K562 (cell line): ENCODE measurements at regions not wholly inside any gene's neighbourhood (a gene's known extent, or its start where the extent isn't known, plus 50 kb on each side); places are given as distances from the start of the nearest gene placed in this dataset.

ENCODE experiments used
- ATAC-seq: fragments of 200-7000 bp; cut with Tn5 transposase; 3 replicates; pipeline ENCODE4 v1.9.1; 2020; ENCODE audit warnings: moderate library complexity
- BruUV-seq: library from RNA; stranded (reverse); fragments of 400-500 nt; replicated peaks from 2 replicates; lab custom pipeline; 2021; lab: Mats Ljungman, UMichigan
- CTCF ChIA-PET: fragments of 300-600 bp; formaldehyde crosslinking; extraction: SDS; loops from one replicate; lab custom pipeline; 2021; ENCODE audit warnings: low intra/inter-chr PET ratio; lab: Yijun Ruan, JAX
- POLR2A ChIA-PET: fragments of 300-600, 350-650 bp; sonication (Branson Sonifier 250); formaldehyde crosslinking; extraction: SDS; loops from one replicate; lab custom pipeline; 2021; ENCODE audit warnings: antibody characterized with exemption, inconsistent platforms; lab: Yijun Ruan, JAX
- DNase-seq, 4 experiments: peaks; one replicate each; pipeline versions ENCODE4 v3.0.0 to v3.0.0-alpha.2; 2011 to 2018; ENCODE audit warnings: low spot score in 3 of 4, mixed read lengths in 3 of 4; ENCODE audit errors: extremely low read depth in 1 of 4
- FAIRE-seq: peaks from 2 replicates; lab custom pipeline; 2011; peaks lifted over from hg19 to GRCh38; lab: Jason Lieb, UNC
- H2AFZ ChIP-seq: 2 replicates; pipeline ENCODE4 v1.6.0; 2011; ENCODE audit warnings: low read depth, low read length, control low read depth, inconsistent platforms
- H3K27ac ChIP-seq: fragments of 200-600 bp; 3 replicates; pipeline ENCODE4 v1.8.0; 2011; ENCODE audit warnings: low read depth, mild to moderate bottlenecking, control low read depth, inconsistent platforms, low read length, moderate library complexity, mixed read lengths; ENCODE audit errors: extremely low read depth
- H3K27me3 ChIP-seq, 2 experiments: fragments of 300-600 bp in 1 of 2; 2 replicates in 1 of 2; 3 replicates in 1 of 2; pipeline versions ENCODE4 v1.6.0 to v1.8.0; 2011; ENCODE audit warnings: inconsistent platforms in 2 of 2, low read length in 2 of 2, mild to moderate bottlenecking in 1 of 2, mixed read lengths in 1 of 2, moderate library complexity in 1 of 2; ENCODE audit not compliant: control insufficient read depth in 2 of 2, insufficient read depth in 2 of 2
- H3K36me3 ChIP-seq: fragments of 300-600 bp; 3 replicates; pipeline ENCODE4 v1.8.0; 2011; ENCODE audit warnings: mild to moderate bottlenecking, low read length, inconsistent platforms; ENCODE audit not compliant: control insufficient read depth, insufficient read depth
- H3K4me1 ChIP-seq, 2 experiments: fragments of 200-600 bp in 1 of 2; replicated peaks in 1 of 2; 2 replicates in 1 of 2; 3 replicates in 1 of 2; pipeline versions ENCODE4 v1.5.1 to v1.8.0; 2011; ENCODE audit warnings: inconsistent platforms in 2 of 2, low read length in 2 of 2, mild to moderate bottlenecking in 1 of 2, mixed read lengths in 1 of 2, moderate library complexity in 1 of 2; ENCODE audit not compliant: control insufficient read depth in 2 of 2, insufficient read depth in 2 of 2
- H3K4me2 ChIP-seq: 2 replicates; pipeline ENCODE4 v1.6.1; 2011; ENCODE audit warnings: low read length, control low read depth, inconsistent platforms, mixed read lengths; ENCODE audit not compliant: insufficient read depth
- H3K4me3 ChIP-seq: fragments of 200-600 bp; sonication (generic), shearing (Covaris generic); 2 replicates; pipeline ENCODE4 v1.5.1; 2016; ENCODE audit warnings: control low read depth, inconsistent platforms
- H3K79me2 ChIP-seq: fragments of 200-600 bp; 3 replicates; pipeline ENCODE4 v1.8.0; 2011; ENCODE audit warnings: low read length, inconsistent platforms; ENCODE audit not compliant: control insufficient read depth, insufficient read depth
- H3K9ac ChIP-seq, 2 experiments: 2 replicates each; pipeline versions ENCODE4 v1.6.0 to v1.6.1; 2011; ENCODE audit warnings: low read depth in 2 of 2, low read length in 2 of 2, control low read depth in 1 of 2, inconsistent platforms in 1 of 2, mild to moderate bottlenecking in 1 of 2, mixed read lengths in 1 of 2; ENCODE audit not compliant: insufficient read depth in 1 of 2
- H3K9me1 ChIP-seq: one replicate; pipeline ENCODE4 v1.6.0; 2011; ENCODE audit warnings: inconsistent platforms, mild to moderate bottlenecking, low read length, moderate library complexity; ENCODE audit not compliant: control insufficient read depth, insufficient read depth
- H3K9me3 ChIP-seq: replicated peaks from 2 replicates; pipeline ENCODE4 v1.5.1; 2011; ENCODE audit warnings: low read depth, low read length, inconsistent platforms; ENCODE audit not compliant: control insufficient read depth, insufficient read depth
- H4K20me1 ChIP-seq: replicated peaks from 2 replicates; pipeline ENCODE4 v1.6.1; 2011; ENCODE audit warnings: low read length, inconsistent platforms, mixed read lengths; ENCODE audit not compliant: control insufficient read depth, insufficient read depth
- CHD7 ChIP-seq: fragments of 200-600 bp; sonication (generic); IDR thresholded peaks from one replicate; pipeline ENCODE4 v1.6.1; 2012; ENCODE audit warnings: mild to moderate bottlenecking, low read depth, low read length, inconsistent platforms
- WGBS: fragments of 100-300 bp; shearing (Covaris generic); methylation state at CpG from one replicate; pipeline ENCODE4 v1.1.6; 2016; ENCODE audit warnings: low coverage, mixed read lengths; ENCODE audit not compliant: insufficient coverage; ENCODE audit errors: missing lambda C conversion rate; 5-methylcytosine and 5-hydroxymethylcytosine counted together
- in situ Hi-C: fragments of 300-500 bp; cut with MboI; formaldehyde crosslinking; loops from 4 replicates; pipeline ENCODE4 v1.15.0; 2018; ENCODE audit warnings: inconsistent platforms, mixed read lengths
- intact Hi-C: fragments of 100-400 bp; cut with micrococcal nuclease; formaldehyde crosslinking; loops from 2 replicates; pipeline ENCODE4 v1.14.2; 2022

DNA sequence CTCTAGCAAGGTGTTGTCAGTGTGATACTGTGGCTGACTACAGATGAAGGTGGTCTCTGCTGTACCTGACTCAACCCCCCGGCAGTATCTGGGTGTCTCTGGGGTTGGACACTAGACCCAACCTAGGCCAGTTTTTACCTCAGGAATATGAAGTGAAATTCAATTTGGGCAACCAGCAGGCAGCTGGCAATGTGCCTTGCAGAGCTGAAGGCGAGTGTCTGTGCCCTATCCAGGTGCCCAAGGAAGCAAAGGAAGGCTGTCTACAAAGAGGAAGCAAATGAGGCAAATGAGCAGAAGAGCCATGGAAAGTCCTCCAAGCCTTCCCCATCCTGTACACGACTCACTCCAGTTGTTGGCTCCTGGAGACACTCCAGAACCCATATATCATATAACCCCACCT, 264.6 kb upstream of the AGAP1 start:
- no peak for FAIRE-seq
- no peaks in the 10 kb centered on the region for H3K4me1 ChIP-seq
- TF ChIP-seq CHD7: no peak
- DNase-seq: no peak
- POLR2A ChIA-PET: no interaction called here
- no peak overlapping the region for H2AFZ ChIP-seq
- H3K9me1 ChIP-seq: no peaks in the 10 kb centered on the region
- H3K4me2 ChIP-seq: no peak overlapping the region
- in situ Hi-C loops (no loop called here), intact Hi-C loops (no loop called here)
- BruUV-seq: no TSS peak
- WGBS: 0% methylated on average over 3 of the region's 3 CpGs
- no peak for ATAC-seq
- H3K9me3 ChIP-seq: no peaks in the 10 kb centered on the region
- no peaks in the 10 kb centered on the region for H3K36me3 ChIP-seq
- no peak overlapping the region for H3K4me3 ChIP-seq
- CTCF ChIA-PET: no interaction called here
- H4K20me1 ChIP-seq: no peaks in the 10 kb centered on the region
- no peak overlapping the region for H3K9ac ChIP-seq
- H3K27ac ChIP-seq: no peak overlapping the region
- H3K79me2 ChIP-seq: no peaks in the 10 kb centered on the region
- peaks cover 12 to 46% of the 10 kb centered on the region in 2 experiments; a peak in 4 of 5 replicates for H3K27me3 ChIP-seq
